Keratinocyte (primary cell): ENCODE measurements at regions not wholly inside any gene's neighbourhood (a gene's known extent, or its start where the extent isn't known, plus 50 kb on each side); places are given as distances from the start of the nearest gene placed in this dataset.

Experiments used
- DNase-seq: peaks from one replicate; pipeline ENCODE4 v3.0.0-alpha.2; 2011; ENCODE audit warnings: low read depth, missing footprints, low spot score
- FAIRE-seq: peaks from 2 replicates; lab custom pipeline; 2011; peaks lifted over from hg19 to GRCh38; lab: Jason Lieb, UNC
- H2AFZ ChIP-seq: 2 replicates; pipeline ENCODE4 v1.6.0; 2012; ENCODE audit warnings: low read length, control low read depth, inconsistent platforms; ENCODE audit not compliant: control insufficient read depth
- H3K27ac ChIP-seq: 2 replicates; pipeline ENCODE4 v1.5.1; 2011; ENCODE audit warnings: low read length; ENCODE audit not compliant: control insufficient read depth, insufficient read depth
- H3K27me3 ChIP-seq: 3 replicates; pipeline ENCODE4 v1.6.0; 2011; ENCODE audit warnings: low read length; ENCODE audit not compliant: control insufficient read depth, insufficient read depth; ENCODE audit errors: extremely low read depth
- H3K36me3 ChIP-seq, 2 experiments: 2 replicates in 1 of 2; 3 replicates in 1 of 2; pipeline ENCODE4 v1.5.1; 2011; ENCODE audit warnings: low read length in 2 of 2, mild to moderate bottlenecking in 1 of 2; ENCODE audit not compliant: control insufficient read depth in 2 of 2, insufficient read depth in 2 of 2; ENCODE audit errors: extremely low read depth in 1 of 2
- H3K4me1 ChIP-seq: 3 replicates; pipeline ENCODE4 v1.5.1; 2011; ENCODE audit warnings: low read length; ENCODE audit not compliant: control insufficient read depth, insufficient read depth; ENCODE audit errors: extremely low read depth
- H3K4me2 ChIP-seq: 3 replicates; pipeline ENCODE4 v1.6.0; 2011; ENCODE audit warnings: low read depth, low read length; ENCODE audit not compliant: control insufficient read depth, insufficient read depth; ENCODE audit errors: extremely low read depth
- H3K4me3 ChIP-seq, 3 experiments: fragments of 200-600 bp in 1 of 3; sonication (generic) in 1 of 3; 2 replicates in 2 of 3; 3 replicates in 1 of 3; pipeline ENCODE4 v1.5.1; 2011 to 2016; ENCODE audit warnings: low read length in 3 of 3, mild to moderate bottlenecking in 3 of 3, control low read depth in 2 of 3, inconsistent platforms in 1 of 3, low read depth in 1 of 3, mixed read lengths in 1 of 3, mixed run types in 1 of 3, moderate library complexity in 1 of 3; ENCODE audit not compliant: control insufficient read depth in 2 of 3, insufficient read depth in 2 of 3; ENCODE audit errors: extremely low read depth in 1 of 3
- H3K79me2 ChIP-seq: 2 replicates; pipeline ENCODE4 v1.6.0; 2012; ENCODE audit warnings: low read length; ENCODE audit not compliant: control insufficient read depth, insufficient read depth
- H3K9ac ChIP-seq: 3 replicates; pipeline ENCODE4 v1.6.0; 2011; ENCODE audit warnings: low read length; ENCODE audit not compliant: control insufficient read depth, insufficient read depth; ENCODE audit errors: extremely low read depth
- H3K9me1 ChIP-seq: 3 replicates; pipeline ENCODE4 v1.6.0; 2011; ENCODE audit warnings: low read length; ENCODE audit not compliant: control insufficient read depth, insufficient read depth; ENCODE audit errors: extremely low read depth
- H3K9me3 ChIP-seq: 2 replicates; pipeline ENCODE4 v1.5.1; 2012; ENCODE audit warnings: low read depth, low read length; ENCODE audit not compliant: control insufficient read depth
- H4K20me1 ChIP-seq: 3 replicates; pipeline ENCODE4 v1.6.0; 2011; ENCODE audit warnings: low read length; ENCODE audit not compliant: control insufficient read depth, insufficient read depth; ENCODE audit errors: extremely low read depth
- EZH2 ChIP-seq: IDR thresholded peaks from one replicate; pipeline ENCODE4 v1.6.1; 2012; ENCODE audit warnings: inconsistent platforms, mild to moderate bottlenecking, low read length, moderate library complexity
- dilution Hi-C: fragments of 300-500 bp; cut with MboI; formaldehyde crosslinking; loops from one replicate; pipeline ENCODE4 v1.7.0; 2020; ENCODE audit warnings: low sequenced_read_pairs; ENCODE audit not compliant: extremely low pct_ligation_motif_present
- TF ChIP-seq, protein P1 (sequence below), 3 experiments: IDR thresholded peaks in 1 of 3; conservative IDR thresholded peaks in 1 of 3; optimal IDR thresholded peaks in 1 of 3; 2 replicates in 2 of 3; 3 replicates in 1 of 3; pipeline versions ENCODE3 to v1.5.1; 2011; ENCODE audit warnings: low read length in 3 of 3, mild to moderate bottlenecking in 3 of 3, moderate library complexity in 2 of 3, control low read depth in 1 of 3, inconsistent platforms in 1 of 3; ENCODE audit not compliant: insufficient read depth in 2 of 3; ENCODE audit errors: extremely low read depth in 1 of 3

DNA sequence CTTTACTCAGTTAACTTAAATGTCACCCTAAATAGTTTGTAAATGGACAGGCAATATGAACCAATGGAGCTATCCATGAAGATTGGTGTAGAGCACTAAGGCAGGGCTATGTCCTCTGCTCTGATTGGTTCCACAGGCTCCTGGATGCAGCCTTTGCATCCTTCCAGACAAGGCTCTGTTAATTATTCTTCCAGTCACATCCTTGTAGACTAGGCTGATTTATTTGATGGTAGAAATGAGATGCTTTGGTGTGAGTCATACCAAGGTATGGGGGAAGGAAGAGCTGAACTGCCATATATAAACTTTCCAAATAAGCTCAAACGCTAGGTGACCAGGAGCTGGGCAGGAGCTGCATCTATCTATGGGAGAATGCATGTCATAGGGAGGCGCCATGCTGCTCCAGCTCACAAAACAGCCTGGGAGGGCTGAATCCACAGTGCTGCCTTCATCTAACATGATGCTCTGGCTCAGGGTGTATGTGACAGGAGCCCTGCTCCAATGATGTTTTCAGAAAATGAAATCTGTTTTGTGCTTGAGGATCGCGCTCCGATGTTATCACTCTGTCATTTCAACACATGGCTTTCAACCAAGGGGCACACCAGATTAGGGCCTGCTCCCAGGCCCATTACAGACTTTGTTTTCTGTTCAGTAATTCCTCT, 818.0 kb upstream of the ZNF608 start:
- no peaks in the 10 kb centered on the region for H3K36me3 ChIP-seq
- H4K20me1 ChIP-seq, result no peaks in the 10 kb centered on the region
- no peaks in the 10 kb centered on the region for H3K9me3 ChIP-seq
- H3K4me1 ChIP-seq, result peaks cover 15% of the 10 kb centered on the region
- dilution Hi-C loops, result no loop called here
- DNase-seq, result no peak
- H3K9ac ChIP-seq, result no peak overlapping the region
- H2AFZ ChIP-seq, result no peak overlapping the region
- TF ChIP-seq EZH2, result no peak
- H3K4me3 ChIP-seq, result no peak overlapping the region
- H3K79me2 ChIP-seq, result no peaks in the 10 kb centered on the region
- H3K27me3 ChIP-seq, result no peaks in the 10 kb centered on the region
- H3K4me2 ChIP-seq, result no peak overlapping the region
- no peak overlapping the region for H3K27ac ChIP-seq
- FAIRE-seq, result no peak
- H3K9me1 ChIP-seq, result no peaks in the 10 kb centered on the region

DNA sequence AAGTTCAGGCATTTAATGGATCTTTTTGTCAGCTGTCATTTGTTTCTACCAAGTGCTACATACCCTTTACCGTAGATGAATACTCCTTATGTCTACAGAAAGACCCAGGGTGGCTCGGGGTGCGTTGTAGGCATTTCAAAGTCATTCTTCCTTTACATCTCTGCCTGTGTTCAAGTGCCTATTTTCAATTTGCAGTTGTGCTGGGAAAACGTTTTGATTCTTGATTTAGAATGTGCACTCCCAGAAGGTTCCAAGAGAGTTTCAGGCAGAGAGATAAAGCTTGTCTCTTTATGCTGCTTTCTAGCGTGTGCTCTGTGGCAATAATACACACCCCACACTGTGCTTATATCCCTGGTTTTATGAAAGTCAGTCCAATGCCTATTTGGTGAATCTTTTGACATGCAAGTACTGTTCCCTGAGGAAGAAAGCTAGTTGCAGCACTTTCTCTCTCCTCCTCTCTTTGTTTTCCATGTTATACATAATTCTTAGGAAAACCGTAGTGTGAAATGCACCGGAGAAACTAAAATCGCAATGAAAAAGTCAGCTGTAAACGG, 828.1 kb upstream of the ZNF608 start:
- Histone ChIP-seq H3K79me2 (no peaks in the 10 kb centered on the region), H3K27ac (no peak overlapping the region), H3K36me3 (no peaks in the 10 kb centered on the region), H3K9me1 (no peaks in the 10 kb centered on the region), H4K20me1 (no peaks in the 10 kb centered on the region), H3K4me2 (no peak overlapping the region), H3K4me3 (no peak overlapping the region), H3K27me3 (no peaks in the 10 kb centered on the region), H3K4me1 (peaks cover 11% of the 10 kb centered on the region), H2AFZ (no peak overlapping the region), H3K9me3 (no peaks in the 10 kb centered on the region), H3K9ac (no peak overlapping the region)
- FAIRE-seq (no peak), DNase-seq (no peak)
- TF ChIP-seq EZH2, result no peak
- TF ChIP-seq, protein P1, sequence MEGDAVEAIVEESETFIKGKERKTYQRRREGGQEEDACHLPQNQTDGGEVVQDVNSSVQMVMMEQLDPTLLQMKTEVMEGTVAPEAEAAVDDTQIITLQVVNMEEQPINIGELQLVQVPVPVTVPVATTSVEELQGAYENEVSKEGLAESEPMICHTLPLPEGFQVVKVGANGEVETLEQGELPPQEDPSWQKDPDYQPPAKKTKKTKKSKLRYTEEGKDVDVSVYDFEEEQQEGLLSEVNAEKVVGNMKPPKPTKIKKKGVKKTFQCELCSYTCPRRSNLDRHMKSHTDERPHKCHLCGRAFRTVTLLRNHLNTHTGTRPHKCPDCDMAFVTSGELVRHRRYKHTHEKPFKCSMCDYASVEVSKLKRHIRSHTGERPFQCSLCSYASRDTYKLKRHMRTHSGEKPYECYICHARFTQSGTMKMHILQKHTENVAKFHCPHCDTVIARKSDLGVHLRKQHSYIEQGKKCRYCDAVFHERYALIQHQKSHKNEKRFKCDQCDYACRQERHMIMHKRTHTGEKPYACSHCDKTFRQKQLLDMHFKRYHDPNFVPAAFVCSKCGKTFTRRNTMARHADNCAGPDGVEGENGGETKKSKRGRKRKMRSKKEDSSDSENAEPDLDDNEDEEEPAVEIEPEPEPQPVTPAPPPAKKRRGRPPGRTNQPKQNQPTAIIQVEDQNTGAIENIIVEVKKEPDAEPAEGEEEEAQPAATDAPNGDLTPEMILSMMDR (optimal IDR thresholded peaks at IDR 0.05 in 1 of 3, IDR thresholded peaks at IDR 0.05 in 1 of 3, conservative IDR thresholded peaks at IDR 0.05 in 1 of 3; ENCODE audit: extremely low read depth in 1 of 3, insufficient read depth in 2 of 3, low read length in 3 of 3), result no peak
- dilution Hi-C loops, result no loop called here
